HG02678 (cell line): ENCODE measurements at regions not wholly inside any gene's neighbourhood (a gene's known extent, or its start where the extent isn't known, plus 50 kb on each side); places are given as distances from the start of the nearest gene placed in this dataset.

ENCODE experiments used
- ATAC-seq: cut with Tn5 transposase; IDR thresholded peaks from one replicate; pipeline ENCODE4 v1.9.1; 2021; ENCODE audit warnings: mild to moderate bottlenecking, moderate library complexity; ENCODE audit not compliant: unreplicated experiment

DNA sequence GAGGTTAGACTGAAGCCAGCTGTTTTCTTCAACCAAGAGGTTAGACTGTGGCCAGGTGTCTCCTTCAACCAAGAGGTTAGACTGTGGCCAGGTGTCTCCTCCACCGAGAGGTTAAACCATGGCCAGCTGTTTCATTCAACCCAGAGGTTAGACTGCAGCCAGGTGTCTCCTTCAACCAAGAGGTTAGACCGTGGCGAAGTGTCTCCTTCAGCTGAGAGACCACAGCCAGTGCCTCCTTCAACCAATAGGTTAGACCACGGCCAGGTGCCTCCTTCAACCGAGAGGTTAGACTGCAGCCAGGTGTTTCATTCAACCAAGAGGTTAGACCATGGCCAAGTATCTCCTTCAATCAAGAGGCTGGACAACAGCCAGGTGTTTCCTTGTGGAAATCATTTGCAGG lies 498.1 kb downstream of the TBC1D22A start:
- no peak for ATAC-seq

DNA sequence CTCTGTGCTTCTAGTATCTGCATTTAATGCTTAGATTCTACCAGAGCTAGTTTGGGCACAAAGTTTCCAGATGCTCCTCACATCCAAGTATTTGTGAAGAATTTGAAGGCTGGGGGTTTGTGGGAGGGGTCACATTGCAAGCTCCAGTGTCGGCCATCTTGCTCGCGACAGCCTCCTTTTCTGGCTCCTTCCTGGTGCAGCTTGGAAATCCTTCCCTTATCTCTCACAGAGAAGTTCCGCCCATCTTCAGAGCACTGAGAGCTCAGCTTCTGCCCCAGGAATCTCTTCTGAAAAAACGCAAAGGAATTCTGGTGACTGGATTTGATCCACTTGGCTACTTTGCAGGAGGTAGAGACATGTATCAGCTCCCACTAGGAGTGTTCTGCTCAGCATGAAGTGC lies 497.5 kb downstream of the TBC1D22A start:
- ATAC-seq, result no peak

DNA sequence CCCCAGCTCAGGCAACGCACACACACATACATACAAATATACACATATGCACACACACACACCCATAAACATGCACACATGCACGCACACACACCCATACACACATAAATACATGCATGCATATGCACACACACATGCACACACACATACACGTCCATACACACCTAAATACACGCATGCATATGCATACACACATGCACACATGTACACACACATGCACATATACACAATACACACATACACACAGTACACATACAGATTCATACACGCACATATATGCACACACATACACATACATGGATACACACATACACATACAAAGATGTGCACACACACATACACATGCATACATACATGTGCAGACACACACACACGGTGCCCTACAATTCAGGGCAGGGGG lies 496.6 kb downstream of the TBC1D22A start:
- no peak for ATAC-seq

DNA sequence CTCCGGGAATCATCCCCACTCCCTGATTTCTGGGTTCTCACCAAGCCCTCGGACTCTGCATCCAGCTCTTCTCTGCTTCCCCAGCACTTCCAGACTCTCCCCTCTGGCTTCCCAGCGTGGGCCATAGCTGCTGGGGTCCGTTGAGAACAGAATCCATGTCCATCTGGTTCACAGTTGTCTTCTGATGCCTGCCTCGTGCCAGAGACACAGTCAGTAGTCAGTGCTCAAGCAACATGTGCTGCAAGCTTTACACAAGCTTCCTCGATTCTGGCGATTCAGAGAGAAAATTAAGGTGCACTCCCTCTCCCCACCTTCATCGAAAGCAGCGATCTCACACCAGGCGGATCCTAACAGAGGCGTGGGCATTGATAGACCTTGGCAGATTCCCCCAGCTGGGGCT lies 495.5 kb downstream of the TBC1D22A start:
- no peak for ATAC-seq

DNA sequence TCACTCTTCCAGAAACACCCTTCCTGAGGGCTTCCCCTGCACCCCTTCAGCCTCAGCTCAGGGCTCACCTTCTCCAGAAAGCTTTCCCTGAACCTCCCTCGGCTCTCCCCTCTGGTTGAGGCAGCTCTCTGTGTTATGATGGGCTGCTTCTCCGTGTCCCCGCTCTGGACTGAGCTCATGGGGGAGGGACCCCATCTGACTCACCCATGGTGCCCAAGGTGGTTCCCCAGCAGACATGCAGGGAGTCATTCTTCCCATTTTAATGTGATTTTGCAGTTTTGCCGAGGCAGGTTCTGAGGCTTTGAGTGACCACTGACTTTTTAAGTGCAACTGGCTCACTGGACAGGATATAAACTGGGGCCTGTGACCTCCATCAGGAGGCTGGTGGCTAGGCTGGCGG lies 495.1 kb downstream of the TBC1D22A start:
- ATAC-seq, result no peak

GRCh38 chr22:47251911-47252310 lies 489.5 kb downstream of the TBC1D22A start:
- ATAC-seq, result no peak

DNA sequence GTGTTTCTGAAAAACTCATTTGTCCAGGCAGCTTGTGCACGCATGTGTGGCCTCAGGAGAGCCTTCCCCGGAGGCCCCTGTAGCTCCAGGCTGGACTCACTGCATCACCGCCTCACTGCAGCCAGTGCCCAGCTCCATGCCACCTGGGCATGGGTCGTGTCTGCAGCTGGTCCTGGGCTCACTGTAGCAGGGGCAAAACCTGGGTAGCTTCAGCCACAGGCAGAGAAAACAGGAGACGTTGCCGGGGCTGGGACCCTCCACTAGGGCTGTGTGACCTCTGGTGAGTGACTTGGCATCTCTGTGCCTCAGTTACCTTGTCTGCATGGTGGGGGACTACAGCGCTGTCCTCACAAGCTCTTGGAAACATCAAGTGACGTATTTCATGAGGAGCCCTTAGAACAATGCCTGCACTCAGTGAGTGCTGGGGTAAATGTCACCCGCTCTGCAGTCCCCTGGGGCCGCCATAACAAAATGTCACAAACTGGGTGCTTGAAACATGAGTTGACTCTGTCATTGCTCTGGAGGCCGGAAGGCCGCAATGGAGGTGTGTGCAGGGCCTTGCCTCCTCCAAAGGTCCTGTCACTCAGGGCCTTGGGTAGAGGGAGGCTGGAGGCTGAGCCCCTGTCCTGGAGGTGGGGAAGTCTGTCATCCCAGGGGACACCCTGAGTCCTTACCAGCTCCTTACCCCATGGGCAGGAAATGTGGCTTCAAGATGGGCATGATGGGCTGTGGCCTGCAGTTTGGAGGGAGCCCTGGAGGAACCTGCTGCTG lies 488.7 kb downstream of the TBC1D22A start:
- ATAC-seq, result no peak

DNA sequence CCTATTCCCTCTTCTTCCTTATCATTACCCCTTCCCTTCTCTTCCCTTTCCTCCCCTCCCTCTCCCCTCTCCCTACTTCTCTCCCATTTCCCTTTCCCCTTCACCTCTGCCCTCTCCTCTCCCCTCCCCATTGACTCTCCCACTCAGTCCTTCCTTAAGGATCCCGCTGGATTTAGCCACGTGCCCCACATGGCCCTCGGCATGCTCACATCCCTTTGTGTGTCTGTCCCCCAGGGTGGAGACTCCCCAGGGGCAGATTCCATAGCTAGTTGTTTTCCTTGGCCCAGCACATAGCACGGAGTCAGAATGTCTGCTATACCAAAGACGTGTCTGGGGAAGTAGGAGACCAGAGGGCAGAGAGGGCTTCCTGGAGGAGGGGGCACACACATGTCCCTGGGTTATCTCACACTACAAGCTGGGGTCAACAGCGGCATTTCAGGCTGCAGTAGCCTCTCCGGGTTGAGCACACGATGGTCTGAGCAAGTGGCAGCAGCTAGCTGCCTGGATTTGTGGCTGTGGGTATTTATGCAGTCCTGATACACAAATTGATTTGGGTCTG lies 487.0 kb downstream of the TBC1D22A start:
- ATAC-seq, result no peak

- ATAC-seq, result no peak
These were observed 486.5 kb downstream of the TBC1D22A start for GRCh38 chr22:47248925-47249324.

GRCh38 chr22:47247579-47248240 lies 485.3 kb downstream of the TBC1D22A start:
- ATAC-seq, result no peak

GRCh38 chr22:47245786-47246185 lies 483.3 kb downstream of the TBC1D22A start:
- no peak for ATAC-seq

DNA sequence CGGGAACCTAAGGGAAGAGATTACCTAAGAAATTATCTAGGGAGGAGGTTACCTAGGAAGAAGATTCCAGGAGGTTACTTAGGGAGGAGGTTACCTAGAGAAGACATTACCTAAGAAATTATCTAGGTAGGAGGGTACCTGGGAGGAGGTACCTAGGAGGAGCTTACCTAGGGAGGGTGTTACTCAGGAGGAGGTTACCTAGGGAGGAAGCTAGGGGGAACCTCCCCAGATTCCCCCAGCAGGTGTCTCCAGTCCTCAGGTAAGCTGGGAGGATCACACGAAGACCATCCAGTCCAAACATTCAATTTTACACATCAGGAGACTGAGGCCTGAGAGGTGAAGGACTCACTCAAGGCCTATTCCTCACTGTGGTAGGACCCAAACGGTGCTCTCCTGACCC lies 482.8 kb downstream of the TBC1D22A start:
- no peak for ATAC-seq

GRCh38 chr22:47240116-47240515 lies 477.7 kb downstream of the TBC1D22A start:
- no peak for ATAC-seq

DNA sequence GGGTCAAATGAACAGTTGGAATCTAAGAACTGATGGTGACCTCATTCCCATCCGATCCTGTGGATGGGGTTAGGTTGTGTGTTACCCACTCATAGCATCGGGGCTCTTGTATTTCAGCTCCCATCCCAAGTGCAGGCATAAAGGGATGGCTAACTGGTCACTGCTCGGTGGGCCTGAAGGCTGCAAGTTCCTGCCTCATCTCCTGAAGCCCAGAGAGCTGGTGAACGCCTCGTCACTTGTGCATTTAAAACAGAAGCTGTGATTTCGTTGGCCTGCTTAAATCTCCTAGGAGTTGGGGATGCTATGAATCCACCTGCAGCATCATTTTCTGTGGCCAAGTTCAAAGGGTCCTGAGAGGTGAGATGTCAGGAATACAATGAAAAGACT lies 477.0 kb downstream of the TBC1D22A start:
- ATAC-seq, result no peak

- ATAC-seq, result no peak
These were observed 476.4 kb downstream of the TBC1D22A start for GRCh38 chr22:47238690-47239473.

DNA sequence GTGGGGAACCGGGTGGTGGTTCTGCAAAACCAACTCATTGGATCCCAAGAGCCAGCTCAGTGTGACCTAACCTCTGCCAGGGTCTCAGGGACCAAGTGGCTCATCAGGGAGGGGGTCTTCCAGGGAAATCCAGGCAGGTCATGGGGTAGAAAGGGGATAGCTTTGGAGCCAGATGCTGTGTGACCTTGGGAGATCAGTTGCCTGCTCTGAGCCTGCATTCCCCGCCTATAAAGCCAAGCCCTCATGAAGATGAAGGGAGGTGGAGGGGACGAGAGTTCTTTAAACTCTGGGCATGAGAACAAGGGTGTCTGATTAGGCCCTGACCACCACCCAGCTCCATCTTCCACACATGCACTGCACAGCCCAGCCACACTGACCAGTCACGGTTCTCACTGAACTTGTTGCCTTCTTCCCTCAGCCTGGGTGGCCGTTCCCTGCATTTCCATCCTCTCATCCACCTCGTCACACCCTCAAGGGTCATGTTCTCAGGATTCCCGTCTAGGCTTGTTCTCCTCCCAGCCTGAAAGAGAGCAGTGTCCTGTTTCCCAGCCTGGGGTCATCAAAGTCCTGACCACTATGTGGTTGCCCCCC lies 475.5 kb downstream of the TBC1D22A start:
- no peak for ATAC-seq

DNA sequence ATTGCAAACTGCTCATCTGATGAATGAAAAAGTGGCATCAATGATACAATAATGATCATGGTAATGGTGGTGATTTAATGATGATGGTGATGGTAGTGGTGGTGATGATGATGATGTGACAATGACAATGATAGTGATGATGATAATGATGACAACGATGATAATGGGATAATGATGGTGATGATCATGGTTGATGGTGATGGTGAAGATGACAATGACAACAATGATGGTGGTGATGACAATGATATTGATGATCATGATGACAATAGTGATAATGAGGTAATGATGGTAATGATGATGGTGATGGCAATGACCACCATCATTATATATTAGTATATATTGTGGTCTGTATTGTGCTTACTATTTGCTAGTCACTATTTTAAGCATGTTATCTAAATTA lies 474.3 kb downstream of the TBC1D22A start:
- no peak for ATAC-seq

DNA sequence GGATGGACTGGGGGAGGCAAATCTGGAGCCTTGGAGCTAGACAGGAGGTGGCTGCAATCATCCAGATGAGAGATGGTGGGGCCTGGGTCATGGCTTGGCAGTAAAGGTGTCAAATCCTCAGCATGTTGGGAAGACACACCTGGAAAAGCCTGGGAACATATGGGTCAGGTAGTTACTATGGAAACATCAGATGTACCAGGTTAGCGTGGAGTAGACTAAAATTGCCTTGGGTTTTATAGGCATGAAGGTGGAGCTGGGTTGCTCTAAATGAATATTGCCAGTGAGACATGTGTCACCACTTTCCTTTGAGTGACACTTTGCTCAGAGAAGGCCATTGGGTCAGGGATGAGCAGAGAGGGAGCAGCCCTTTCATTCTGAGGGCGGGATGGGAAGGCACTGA lies 473.7 kb downstream of the TBC1D22A start:
- ATAC-seq, result no peak

DNA sequence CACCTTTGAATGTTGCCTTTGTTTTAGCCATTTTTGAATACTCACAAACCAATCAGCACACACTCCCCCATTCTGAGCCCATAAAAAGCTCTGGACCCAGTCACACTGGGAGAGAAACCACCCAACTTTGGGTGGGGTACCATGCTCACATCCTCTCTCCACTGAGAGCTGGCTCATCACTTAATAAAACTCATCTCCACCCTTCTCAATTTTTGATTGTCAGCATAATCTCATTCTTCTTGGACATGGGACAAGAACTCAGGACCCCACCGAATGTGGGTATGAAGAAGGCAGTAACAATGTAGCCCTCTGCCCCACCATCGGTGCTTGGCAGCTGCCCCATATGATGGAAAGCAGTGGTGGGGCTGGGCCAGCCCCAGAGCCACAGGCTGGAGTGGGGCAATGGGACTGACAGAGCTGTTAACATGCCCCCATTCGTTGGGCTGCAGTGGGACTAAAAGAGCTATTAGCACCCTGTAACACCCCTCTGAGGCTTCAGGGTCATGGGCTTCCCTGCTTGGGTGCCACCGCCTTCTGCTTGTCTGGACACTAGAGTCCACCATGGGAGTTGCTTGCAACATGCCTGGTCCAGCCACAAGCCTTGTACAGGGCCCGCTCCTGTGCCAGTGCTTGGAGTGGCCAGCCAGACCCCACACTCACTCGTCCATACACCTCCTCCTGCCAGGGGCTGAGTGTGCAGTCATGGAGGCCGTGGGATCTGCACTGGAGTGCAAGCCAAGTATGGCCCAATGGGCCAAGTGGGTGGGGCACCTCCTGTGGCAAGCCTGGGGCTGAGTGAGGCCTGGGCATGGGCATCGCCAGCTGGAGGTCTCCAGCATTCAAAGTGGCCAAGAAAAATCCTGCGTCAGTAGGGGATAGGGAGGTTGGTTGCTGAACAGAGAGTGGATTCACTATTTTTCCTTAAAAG lies 471.1 kb downstream of the TBC1D22A start:
- ATAC-seq, result no peak

DNA sequence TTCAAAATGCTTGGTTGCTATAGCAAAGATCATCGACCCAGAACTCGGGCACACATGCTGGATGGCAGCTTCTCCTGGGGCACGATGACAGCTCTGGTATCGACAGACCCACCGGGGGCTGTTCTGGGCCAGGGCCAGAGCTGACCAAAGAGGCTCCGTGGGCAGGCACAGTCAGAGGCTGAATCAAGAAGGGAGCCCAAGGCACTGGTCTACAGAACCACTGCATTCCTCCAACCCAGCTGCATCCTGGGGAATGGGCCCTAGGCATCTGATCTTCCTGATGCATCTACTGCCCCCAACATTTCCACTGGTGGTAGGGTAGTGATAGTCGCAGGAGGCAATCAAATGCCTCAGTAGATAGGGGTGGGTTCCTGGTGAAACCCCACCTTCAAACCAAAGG lies 470.3 kb downstream of the TBC1D22A start:
- no peak for ATAC-seq
